Right kidney (tissue), 1 donor: ENCODE measurements at regions not wholly inside any gene's neighbourhood (a gene's known extent, or its start where the extent isn't known, plus 50 kb on each side); places are given as distances from the start of the nearest gene placed in this dataset.

Experiments
- DNase-seq: peaks from one replicate; pipeline ENCODE4 v3.0.0-alpha.2; 2016

GRCh38 chr18:6650747-6651146 is 78.8 kb upstream of the ARHGAP28 start:
- DNase-seq: no peak

GRCh38 chr18:6652098-6652497 is 77.4 kb upstream of the ARHGAP28 start:
- DNase-seq: no peak

- DNase-seq: no peak
Measured at GRCh38 chr18:6653880-6654279, 75.6 kb upstream of the ARHGAP28 start.

- no peak for DNase-seq
Measured at GRCh38 chr18:6659963-6660725, 69.4 kb upstream of the ARHGAP28 start.

GRCh38 chr18:6661692-6662415 is 67.7 kb upstream of the ARHGAP28 start:
- no peak for DNase-seq

GRCh38 chr18:6666012-6666685 is 63.4 kb upstream of the ARHGAP28 start:
- no peak for DNase-seq

- no peak for DNase-seq
Measured at GRCh38 chr18:6668836-6669235, 60.7 kb upstream of the ARHGAP28 start.

- DNase-seq: no peak
Measured at GRCh38 chr18:6672821-6673308, 56.7 kb upstream of the ARHGAP28 start.

- DNase-seq: no peak
Measured at GRCh38 chr18:6677086-6677485, 52.4 kb upstream of the ARHGAP28 start.

- DNase-seq: no peak
Measured at GRCh38 chr18:6679201-6679600, 50.3 kb upstream of the ARHGAP28 start.
